HG02885 (cell line): ENCODE measurements at regions not wholly inside any gene's neighbourhood (a gene's known extent, or its start where the extent isn't known, plus 50 kb on each side); places are given as distances from the start of the nearest gene placed in this dataset.

Source experiments
- ATAC-seq: cut with Tn5 transposase; IDR thresholded peaks from one replicate; pipeline ENCODE4 v1.9.1; 2021; ENCODE audit warnings: mild to moderate bottlenecking; ENCODE audit not compliant: unreplicated experiment, poor library complexity

DNA sequence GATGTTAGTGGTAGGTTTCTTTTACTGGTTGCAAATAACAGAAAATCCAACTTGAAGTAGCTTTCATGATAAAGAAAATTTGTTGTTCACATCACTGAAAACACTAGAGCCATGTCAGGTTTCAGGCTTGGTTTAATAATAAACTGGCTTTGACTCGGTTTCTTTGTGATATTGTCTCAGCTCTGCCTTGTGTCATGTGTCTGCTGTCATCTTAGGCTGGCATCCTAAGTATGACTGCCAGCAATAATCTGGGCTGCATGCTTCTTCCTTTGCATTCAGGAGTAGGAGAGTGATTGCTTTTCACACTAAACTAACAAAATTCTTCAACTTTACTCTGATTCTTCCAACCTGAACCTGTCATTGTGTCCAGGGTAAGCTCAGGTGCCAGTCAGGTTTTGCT, 474.0 kb upstream of the B3GALT2 start:
- ATAC-seq = no peak

DNA sequence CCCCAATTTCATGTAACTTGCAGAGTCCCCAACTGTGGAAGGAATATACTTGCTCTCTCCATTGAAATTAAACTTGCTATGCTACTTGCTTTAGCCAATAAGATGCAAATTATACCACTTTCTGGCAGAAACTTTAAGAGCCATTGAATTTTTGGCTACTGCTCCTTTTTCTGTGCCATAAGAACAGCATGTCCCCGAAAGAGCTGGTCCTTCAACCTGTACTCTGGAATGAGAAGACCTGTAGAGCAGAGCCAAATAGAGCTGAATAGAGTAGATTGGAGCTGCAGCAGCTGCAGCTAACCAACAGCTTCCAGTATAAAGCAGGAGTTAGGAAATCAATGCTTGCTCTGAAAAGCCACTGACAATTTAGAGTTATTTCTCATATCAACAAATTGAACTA, 472.3 kb upstream of the B3GALT2 start:
- no peak for ATAC-seq

DNA sequence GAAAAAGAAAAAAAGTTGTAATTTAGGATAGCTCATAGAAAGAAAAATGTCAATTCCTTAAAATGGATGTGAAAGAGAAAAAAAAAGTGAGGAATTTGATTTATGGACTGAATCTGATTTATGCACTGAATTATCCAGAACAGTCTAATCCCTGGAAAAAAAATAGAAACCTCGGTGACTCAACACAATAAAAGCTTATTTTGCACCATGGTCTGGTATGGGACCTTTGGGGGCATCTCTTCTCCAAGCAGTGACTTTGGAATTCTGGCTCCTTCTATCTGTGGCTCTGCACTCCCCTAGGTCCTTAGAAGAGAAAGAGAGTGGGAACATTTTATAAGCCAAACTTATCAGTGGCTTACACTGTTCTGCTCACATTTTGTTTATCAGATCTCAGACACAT, 471.7 kb upstream of the B3GALT2 start:
- ATAC-seq = no peak

DNA sequence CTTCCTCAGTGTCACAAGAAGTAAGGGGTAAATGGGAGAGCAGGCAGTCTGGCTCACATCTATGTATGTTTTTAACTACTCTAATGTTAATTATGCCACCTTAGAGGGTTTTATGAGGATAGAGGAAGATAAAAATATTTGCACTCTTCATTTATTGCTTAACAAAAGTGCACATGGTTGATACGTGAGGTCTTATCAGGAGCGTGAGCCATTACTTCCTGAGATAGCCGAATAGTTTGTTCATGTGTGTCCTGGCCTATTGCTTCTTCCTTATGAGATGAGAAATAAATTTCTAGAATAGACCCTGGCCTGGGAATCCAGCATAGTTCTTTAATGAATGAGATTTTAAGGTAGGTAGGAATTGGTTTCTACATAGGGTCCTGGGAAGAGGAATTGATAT, 471.1 kb upstream of the B3GALT2 start:
- no peak for ATAC-seq

DNA sequence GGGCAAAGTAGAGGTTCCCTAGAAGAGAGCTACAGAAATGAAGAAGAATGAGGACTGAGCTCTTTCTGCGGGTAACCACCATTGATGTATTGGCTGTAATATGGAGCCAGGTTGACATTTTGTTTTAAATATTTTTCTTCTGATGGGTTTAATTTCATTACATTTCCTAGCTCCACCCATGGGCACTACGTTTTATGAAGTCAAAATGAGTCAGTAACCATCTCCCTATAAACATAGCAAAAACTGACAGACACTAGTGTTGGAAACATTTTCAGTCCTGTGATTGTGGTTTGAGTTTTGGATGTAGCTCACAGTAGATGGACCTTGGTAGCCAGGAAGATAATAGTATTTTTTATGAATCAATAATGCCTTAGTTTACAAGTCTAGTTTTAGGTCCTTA, 470.4 kb upstream of the B3GALT2 start:
- ATAC-seq = no peak

DNA sequence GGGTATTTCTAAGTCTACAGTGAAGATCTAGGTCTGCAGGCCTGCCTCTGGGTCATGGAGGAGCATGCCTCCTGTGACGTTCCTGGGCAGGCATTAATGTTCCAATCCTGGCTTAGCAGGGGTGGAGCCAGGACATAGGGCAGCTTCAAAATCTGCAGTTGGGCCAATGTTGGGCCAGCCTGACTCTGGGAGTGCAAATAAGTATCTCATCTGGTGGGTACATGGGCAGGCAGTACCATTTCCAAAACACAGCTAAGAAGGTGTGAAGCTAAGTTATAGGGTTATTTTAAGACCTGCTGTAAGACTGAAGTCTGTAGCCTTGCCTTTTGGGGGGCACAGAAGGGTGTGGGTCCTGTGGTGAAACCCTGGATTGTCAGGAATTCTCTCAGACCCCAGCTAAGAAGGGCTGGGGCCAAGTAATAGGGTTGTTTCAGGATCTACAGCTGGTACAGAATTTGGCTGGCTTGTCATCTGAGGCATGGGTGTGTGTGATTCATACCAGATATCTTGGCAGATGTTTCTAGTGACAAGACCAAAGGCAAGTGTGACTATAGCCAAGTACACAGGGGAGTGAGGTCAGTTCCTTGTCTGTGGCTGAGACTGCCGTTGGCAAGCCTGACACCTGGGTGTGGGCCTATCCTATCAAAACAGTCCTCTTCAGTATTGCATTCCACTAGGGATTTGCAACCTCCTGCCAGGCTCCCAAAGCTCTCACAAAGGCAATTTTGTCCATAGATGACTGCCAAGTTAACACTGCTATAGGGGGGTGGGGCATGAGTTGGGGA, 468.7 kb upstream of the B3GALT2 start:
- ATAC-seq = no peak

DNA sequence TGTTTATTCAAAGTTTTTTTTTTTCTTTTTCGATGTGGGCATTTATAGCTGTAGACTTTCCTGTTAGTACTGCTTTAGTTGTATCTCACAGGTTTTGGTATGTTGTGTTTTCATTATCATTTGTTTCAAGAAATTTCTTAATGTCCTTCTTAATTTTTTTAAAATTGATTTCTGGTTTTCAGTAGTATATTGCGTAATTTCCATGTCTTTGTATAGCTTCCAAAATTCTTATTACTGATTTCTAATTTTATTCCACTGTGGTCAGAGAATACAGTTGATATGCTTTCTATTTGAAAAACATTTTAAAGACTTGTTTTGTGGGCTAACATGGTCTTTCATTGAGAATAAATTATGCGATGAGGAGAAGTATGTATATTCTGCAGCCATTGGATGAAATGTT, 463.2 kb upstream of the B3GALT2 start:
- ATAC-seq = no peak

DNA sequence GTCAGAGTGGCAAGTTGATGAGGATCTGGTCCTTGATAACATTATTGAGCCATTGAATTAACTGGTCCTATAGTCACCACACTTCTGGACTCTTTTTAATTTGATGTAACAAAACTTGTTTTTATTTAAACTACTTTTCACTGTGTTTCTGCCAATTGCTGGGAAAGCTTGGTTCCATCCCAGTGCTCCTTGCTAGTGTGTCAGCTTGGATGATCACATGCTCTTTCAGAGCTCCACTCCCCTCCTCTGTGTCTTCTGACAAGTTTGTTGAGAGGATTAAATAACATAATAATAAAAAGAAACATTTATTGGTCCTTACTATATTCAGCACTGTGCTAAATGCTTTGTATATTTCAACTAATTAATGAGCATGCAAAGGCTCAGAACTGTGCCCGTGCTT, 448.5 kb upstream of the B3GALT2 start:
- no peak for ATAC-seq

DNA sequence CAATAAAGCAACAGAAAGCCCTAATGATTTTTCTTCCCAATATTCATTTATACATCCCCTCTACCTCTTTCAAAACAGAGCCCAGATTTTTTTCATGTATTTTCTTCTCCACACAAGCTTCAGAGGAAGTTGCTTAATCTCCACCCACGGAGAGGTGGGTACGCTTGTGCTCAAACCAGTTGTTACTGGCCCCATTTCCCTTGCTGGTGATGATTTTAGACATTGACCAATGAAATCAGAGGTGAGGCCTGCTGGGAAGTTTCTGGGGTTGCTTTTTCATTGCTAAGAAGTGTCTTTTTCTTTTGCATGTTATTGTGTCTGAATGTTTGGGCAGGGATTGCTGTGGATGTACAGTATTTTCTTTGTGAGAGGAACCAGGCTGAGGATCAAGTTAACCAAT, 448.1 kb upstream of the B3GALT2 start:
- no peak for ATAC-seq

DNA sequence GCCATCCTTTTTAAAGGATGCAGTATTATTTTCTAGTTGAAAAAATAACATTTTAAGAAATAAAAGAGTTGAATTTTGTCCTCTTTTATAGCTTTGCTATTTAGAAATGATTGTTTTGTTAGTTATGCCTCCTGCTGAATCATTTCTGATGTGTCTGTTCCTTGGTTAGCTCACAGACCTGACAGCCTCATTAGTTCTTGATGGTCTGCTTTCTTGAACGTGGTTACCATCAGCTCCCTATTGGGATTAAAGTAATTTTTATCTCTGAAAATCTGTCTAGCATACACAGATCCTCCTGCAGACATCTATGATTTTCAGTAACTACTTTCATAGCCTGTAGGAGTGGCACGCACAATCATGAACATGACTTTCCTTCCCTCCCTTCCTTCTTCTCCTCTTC, 447.6 kb upstream of the B3GALT2 start:
- ATAC-seq = no peak

DNA sequence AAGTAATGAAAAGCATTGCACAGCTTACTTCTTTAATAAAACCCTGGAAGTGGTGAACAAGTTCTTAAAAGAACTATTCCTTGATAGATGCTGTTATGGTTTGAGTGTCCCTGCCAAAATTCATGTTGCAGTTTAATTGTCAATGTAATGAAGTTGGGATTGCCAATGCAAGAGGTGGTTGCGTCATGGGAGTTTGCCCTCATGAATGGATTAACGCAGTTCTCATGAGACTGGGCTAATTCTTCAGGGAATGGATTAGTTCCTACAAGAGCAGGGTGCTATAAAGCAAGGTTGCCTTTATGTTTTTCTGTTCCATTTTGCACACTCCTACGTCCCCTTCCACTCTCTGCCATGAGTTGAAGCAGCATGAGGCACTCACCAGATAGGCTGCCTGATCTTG, 446.7 kb upstream of the B3GALT2 start:
- no peak for ATAC-seq

DNA sequence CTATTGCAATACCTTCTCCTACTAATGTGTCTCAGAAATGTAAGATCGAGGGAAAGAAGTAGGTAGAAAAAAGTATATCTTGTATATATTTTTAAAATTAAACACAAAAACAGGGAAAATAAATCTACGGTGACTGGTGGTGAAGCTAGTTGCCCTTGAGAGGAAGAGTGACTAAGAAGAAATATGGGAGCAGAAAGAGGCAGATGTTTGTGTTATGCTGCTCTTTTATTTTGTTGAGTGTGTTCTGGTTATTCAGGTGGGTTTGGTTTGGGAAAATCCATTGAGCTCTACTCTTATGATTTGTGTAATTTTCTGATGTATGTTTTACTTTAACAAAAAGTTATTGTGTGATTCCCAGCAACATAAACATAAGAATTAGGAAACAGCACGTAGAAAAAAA, 444.9 kb upstream of the B3GALT2 start:
- ATAC-seq = no peak

DNA sequence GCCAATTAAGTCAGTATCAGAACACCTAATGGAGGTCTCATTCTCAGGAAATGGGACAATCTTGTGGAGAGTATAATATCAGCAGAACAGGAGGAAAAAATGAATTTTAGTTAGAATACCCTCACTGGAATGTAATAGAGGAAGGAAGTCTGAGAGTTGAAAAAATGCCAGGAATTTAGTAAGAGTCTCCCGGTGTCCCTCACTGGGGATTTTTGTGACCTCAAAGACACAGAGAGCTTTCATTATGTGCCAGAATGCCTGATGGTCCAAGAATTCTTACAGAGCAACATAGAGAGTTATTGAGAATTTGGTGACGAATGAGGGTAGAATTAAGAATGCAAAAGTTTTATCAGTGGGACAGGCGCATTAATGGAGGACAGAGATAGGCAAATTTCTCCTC, 443.5 kb upstream of the B3GALT2 start:
- no peak for ATAC-seq

DNA sequence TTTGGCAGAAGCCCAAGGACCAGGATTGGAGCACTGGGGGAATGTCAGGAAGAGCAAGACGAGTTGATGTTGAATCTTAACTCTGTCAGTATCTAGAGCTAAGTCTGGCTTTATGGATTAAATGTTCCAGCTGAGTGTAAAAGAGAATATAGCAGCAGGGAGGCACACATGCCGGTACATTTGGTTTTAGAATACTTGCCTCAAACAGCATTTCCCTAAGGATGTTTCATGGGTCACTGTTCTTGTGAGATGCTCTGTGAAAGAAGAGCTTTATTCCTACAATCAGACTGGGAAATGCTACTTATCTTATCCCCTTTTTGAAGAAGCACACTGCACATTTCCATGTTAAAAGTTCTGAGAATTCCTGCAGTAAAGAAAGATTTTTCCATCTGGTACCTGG, 440.3 kb upstream of the B3GALT2 start:
- ATAC-seq = no peak

DNA sequence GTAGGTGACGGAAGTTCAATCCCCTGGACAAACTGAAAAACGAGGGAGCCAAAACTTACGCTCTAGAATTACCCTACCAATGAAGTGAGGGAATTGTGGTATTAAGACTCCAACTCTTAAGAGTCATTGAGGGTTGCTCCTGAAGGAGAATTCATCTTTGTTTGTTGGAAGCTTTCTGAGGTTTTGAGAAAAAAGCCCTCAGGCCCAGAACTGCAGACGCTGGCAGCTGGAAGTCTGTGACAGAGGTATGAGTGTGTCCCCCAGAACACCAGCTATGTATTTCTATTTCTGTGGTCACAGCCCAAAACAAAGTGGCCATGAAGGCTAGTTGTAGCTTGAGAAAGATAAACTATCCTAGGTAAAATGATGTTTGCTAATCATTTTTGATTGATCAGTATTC, 438.8 kb upstream of the B3GALT2 start:
- ATAC-seq = no peak

DNA sequence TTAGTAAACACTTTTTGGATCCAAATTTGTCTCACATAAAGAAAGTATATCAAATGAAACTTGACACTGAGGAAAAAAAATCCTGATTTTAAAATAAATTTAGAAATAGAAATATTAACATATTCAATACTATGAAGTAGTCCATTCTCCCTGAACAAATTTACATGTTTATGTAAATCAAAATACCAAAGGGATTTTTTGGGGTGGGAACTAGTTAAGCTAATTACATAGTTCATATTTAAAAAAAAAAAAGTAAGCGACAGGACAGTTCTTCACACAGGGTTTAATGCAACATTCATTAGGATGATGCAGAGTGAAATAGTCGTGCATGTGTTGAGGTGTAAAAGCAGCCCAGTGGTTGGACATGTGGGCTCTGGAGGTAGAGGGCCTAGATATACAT, 433.5 kb upstream of the B3GALT2 start:
- no peak for ATAC-seq

DNA sequence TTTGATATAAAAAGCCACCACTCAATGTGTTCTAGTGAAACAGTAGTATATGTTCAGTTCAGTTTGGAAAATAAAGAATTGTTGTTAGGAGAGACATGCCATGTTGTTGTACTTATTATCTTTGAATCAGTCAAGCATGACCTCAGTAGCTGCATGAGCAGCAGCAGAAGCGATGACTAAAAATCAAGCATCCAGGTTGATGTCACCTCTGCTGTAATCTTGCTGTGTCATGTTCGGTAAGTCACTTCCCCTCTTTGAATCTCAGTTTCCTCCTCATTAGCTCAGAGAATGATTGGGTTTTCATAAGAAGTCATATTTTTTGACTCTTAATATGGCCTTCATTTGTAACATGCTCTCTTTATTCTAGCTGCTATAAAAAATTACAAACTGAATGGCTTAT, 428.4 kb upstream of the B3GALT2 start:
- peak; percentile 82 for ATAC-seq

DNA sequence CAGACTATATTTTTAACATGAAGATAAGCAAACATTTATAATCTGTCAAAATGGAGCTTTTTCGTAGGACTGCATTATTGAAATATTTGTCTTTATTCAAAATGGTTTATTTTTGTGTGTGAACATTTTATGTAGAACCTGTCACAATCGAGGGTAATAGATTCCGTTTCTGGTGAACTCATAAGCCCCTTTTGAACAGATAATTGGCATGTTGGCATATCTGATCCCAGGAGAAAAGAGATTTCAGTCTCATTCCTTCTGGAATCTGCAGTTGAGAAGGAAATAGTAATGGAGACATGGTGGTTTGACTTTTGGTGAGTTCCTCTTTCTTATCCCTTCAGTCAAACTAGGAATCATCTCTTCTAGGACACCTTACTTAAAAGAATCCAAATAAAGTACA, 427.9 kb upstream of the B3GALT2 start:
- ATAC-seq = no peak

DNA sequence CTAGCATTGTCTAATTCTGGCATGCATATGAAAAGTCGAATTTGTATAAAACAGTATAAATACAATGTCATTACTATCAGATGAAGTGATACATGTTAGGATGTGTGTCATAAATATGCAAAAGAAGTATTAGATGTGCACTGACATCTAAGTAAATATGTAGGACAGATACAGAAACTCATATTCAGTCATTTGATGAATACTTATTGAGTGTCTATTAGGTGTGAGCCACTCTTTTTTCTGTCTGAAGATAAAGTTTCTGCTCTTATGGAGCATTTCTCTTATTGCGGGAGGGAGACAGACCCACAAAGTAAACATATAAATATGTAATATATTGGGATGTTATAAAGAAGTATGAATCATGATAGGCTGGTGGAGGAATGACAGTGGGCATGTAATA, 426.6 kb upstream of the B3GALT2 start:
- ATAC-seq = no peak

DNA sequence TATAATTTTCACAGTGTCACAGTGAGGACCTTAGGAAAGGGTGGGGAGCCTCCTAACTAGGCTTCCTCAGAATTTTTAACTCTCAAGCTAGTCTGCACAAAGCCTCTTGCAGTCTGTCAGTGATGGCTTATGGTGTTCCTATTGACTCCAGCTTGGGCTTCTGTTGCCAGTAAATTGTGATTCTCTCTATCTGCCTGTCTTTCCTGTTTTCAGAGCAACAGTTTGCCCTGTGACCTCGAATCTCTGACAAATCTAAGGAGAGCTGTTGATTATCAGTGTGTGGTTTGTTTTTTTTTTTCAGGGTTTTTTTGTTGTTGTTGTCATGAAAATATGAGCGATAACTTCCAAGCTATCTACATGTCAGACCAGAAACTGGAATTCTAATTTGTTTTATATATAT, 423.2 kb upstream of the B3GALT2 start:
- no peak for ATAC-seq

DNA sequence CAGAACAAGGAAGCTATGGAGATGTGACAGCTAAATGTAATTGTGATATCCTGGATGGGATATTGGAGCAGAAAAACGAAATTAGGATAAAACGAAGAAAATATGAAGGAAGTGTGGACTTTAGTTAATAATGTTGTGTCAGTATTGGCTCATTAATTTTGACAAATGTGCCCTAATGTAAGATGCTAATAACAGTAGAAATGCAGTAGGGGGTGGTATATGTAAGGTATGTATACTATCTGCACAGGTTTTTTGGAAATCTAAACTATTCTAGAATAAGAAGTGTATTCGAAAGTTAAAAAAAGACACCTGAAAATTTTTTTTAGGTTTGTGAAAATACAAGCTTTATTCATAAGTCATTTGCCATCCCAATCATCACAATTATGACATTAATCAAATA, 421.4 kb upstream of the B3GALT2 start:
- no peak for ATAC-seq

DNA sequence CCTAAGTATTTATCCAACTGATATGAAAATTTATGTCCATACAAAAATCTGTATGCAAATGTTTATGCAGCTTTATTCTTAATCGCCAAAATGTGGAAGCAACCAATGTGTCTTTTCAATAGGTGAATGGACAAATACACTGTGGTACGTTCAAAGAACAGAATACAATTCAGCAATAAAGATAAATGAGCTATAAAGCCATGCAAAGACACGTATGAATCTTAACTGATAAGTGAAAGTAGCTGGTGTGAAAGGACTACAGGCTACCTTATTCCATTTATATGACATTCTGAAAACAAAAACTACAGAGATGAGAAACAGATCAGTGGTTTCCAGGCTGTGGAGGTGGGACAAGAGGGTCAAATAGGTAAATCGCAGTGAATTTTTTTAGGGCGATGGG, 419.6 kb upstream of the B3GALT2 start:
- ATAC-seq = no peak

DNA sequence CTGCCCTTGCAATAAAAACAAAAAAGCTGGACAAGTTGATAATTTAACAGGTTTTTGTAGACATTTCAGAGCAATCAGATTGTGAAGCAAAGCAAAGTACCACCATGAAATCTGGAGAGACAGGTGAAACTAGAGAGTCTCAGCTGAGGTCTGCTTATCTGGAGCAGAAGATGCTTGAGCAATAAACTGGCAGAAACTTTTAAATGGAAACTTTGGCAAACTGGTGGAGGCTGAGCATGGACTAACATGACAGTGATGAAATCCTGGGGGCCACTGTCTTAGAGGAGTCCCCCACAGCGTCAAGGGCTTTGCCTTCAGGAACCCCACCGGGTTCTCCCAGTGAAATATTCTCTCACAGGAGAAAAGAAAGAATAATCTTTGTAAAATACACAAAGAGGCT, 416.3 kb upstream of the B3GALT2 start:
- ATAC-seq = no peak
